ENCODE measurements at regions not wholly inside any gene's neighbourhood (a gene's known extent, or its start where the extent isn't known, plus 50 kb on each side); places are given as distances from the start of the nearest gene placed in this dataset.
"Not testable (repeated sequence)": the region's sequence is repeated elsewhere in the genome, so short reads cannot be mapped to it uniquely, and the experiment has no call there.

DNA sequence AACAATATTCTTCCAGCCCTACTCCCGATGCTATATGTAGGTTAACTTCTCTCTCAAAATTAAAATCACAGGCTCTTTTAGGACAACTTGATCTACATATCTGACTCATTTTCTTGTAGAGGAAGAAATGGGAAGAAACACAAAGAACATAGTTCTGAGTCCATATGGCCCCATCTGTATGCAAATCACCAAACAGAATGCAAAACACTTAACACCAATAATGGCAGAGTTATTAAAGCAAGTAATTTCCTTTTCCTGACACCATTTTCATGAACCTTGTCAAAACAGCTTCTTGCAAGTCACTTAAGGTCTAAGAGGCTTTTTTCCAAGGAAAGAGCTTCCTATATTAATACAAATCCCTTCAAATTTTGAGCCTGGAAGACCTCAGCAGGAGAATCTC, 300.4 kb upstream of the CLEC14A start:
- no peak for DNase-seq

GRCh38 chr14:38554026-38554425, 298.1 kb upstream of the CLEC14A start:
- no peak for DNase-seq

DNA sequence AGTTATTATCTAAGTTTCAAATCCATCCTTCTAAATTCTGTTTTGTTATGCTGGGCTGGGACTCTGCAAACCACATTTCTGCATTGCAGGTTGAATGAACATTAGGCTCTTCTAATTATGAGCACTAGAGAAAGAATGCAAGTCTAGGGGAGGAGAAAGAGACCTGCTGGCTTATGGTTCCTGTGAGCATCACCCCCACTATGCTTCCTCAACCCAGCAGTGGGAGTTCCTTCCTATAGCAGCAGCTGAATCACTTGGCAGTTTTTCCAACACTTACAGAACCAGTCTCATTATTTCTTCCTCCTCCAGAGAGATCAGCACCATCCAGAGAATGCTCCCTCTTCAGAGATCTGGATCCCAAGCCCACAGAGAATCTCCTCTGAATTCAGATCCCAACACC, 297.7 kb upstream of the CLEC14A start:
- DNase-seq, result no peak

GRCh38 chr14:38549564-38549963, 293.7 kb upstream of the CLEC14A start:
- DNase-seq, result no peak

DNA sequence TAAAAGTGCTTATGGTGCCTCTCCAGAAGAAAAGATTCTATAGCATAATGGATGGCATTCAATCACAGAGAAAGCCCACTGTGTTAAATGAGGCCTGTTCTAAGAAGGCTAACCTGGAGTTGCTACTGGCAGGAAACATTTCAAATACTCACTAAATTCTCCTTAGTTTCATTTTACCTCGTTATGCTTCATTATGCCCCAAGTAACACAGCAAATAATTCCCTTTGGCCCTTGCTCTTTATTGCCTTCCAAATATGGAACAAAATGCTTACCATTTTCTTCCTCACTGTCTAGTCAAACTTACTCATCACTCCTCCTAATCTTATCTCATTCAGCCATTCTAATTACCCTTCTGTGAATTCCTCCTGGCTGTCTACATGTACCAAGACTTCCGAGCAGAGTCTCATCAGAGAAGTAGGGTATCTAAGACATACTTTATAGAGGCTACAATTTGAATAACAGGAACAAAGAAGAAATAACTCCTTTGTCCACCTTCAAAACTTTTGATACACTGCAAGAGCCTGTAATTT, 292.1 kb upstream of the CLEC14A start:
- DNase-seq, result no peak

- DNase-seq, result no peak
Measured at GRCh38 chr14:38546932-38547551, 291.1 kb upstream of the CLEC14A start.

DNA sequence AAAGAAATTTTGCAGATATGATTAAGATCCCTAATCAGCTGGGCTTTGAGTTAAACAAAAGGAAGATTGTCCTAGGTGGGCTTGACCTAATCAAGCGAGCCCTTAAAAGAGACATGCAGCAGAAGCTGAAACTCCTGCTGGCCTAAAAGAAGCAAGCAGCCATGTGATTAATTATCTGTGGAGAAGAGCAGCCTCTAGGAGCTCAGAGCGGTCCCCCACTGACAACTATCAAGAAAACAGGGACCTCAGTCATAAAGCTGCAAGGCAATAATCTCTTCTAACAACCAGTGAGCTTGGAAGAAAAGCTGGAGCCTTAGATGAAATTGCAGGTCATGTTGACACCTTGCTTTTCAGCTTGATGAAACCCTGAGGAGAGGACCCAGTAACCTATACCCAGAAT, 288.9 kb upstream of the CLEC14A start:
- no peak for DNase-seq

DNA sequence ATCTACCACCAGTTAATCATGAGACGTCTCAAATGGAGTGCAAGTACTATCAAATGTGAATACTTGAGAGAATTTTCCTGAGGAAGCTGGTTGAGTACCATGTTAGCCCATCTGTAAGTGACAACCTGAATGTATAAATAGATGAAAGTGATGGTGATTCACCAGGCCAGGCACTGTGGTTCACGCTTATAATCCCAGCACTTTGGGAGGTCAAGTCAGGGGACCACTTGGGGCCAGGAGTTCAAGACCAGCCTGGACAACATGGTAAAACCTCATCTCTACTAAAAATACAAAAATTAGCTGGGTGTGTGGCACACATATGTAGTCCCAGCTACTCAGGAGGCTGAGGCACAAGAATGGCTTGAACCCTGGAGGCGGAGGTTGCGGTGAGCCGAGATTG, 288.0 kb upstream of the CLEC14A start:
- not testable (repeated sequence) for DNase-seq

- not testable (repeated sequence) for DNase-seq
Measured at GRCh38 chr14:38538053-38538452, 282.2 kb upstream of the CLEC14A start.

DNA sequence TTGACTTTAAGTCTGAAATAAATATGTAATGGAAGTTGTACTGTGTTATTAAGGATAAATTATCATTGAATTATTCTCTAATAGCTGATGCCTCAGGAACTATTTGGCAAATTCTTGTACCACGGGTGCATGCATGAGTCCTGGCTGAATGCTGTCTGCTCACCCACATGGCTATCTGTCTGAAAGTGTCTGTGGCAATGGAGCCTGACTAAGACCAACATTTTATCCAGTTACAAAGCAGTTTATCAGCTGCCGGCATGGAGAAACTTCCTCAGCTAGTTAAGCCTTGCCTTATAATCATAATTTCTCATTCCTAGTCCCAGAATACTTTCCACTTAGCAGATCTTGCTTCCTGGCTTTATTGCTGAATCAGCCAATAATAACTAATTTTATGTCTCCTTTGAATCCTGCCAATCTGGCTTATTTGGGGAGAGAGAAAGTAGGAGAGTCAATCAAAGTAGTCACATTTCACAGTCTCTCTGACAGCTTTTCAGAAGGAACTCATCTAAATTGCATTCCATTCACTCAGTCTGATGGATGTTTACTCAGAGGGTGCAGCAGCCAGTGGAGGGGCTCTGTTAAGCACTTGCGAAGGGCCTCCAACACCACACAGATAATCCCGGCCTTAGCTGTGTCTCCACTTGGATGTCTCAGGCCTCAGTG, 280.6 kb upstream of the CLEC14A start:
- no peak for DNase-seq

DNA sequence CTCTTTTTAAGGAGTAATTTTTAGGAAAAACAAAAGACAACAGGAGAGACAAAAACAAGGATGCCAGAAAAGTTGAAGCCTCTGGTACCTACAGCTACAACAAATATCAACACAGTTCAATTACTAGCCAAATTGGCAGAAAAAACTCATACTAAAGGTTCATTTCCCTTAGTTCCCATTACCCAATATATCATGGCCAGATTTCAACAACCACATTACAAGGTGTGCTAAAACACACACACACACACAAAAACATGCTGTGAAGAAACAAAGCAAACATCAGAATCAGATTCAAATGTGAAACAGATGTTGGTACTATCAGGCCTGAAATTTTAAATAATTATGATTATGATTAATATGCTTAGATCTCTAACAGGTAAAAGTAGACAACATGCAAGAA, 272.7 kb upstream of the CLEC14A start:
- no peak for DNase-seq

- no peak for DNase-seq
Measured at GRCh38 chr14:38527502-38527878, 271.6 kb upstream of the CLEC14A start.

DNA sequence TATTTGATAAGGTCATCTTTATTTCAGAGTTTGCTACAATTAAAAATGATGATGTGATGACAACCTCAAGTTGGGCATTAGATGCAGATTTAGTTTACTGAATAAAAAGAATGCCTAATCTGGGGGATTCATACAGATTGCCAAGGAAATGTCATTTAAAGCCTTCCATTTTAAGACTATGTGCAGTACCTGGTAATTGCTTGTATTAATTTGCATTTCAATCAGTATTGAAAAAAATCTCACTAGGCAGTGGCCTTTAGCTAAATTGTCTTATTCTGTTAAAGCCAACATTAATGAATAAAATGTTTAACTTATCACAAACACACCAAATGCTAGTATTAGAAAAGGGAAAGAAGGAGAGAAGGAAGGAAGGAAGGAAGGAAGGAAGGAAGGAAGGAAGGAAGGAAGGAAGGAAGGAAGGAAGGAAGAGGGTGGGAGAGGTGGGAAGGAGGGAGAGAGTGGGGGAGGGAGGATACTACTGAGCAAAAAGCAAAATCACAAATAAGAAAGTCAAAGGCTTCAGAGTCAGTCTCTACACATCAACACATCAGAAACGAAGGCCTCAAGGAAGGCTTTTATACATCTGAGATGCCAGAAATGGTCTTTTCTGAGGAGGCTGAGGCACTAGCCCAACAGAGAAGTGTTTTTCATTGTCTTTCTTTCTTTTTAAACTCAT, 271.1 kb upstream of the CLEC14A start:
- no peak for DNase-seq

- no peak for DNase-seq
Measured at GRCh38 chr14:38524636-38525509, 269.0 kb upstream of the CLEC14A start.

GRCh38 chr14:38522724-38523123, 266.8 kb upstream of the CLEC14A start:
- no peak for DNase-seq

DNA sequence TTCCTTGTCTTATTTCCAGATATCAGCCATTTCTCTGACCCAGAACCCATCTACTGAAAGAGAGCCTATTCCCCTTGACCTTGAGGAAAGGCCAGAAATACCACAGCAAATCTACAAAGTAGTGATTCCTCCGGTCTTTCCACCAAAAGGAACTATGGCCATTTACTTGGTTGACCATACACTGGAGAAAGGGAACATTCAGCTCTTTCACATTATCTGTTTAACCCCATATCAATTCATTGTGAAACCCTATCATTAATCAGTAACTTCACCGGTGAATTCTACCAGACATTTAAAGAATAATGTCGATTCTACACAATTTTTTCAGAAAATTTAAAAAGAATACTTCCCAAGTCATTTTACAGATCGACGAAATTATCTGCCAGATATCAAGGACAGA, 265.7 kb upstream of the CLEC14A start:
- DNase-seq, result no peak

DNA sequence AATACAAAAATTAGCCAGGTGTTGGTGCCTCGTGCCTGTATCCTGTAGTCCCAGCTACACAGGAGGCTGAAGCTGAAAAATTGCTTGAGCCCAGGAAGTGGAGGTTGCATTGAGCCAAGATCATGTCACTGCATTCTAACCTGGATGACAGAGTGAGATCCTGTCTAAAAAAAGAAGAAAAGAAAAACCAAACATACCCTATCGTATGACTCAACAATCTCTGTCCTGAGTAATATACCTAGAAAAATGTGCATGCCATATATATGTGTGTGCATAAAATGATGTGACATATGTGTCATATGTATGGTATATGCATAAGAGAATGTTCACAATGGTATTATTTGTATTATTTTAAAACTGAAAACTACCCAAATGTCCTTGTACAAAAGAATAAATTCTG, 261.5 kb upstream of the CLEC14A start:
- DNase-seq, result no peak

- no peak for DNase-seq
Measured at GRCh38 chr14:38512236-38512635, 256.3 kb upstream of the CLEC14A start.

GRCh38 chr14:38507299-38507698, 251.4 kb upstream of the CLEC14A start:
- no peak for DNase-seq

DNA sequence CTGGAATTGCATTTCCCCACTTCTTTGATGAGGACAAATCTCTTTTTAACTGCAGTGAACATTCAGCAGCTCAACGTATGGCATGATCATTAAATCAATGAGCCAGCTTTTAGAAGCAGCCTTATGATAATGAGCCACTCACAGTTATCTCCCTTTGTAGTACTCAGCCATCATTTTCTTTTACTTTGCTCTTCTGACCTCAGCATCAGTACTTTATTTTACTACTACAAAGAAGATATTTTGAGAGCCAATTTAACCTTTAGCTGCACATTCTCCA, 250.0 kb upstream of the CLEC14A start:
- DNase-seq, result no peak

DNA sequence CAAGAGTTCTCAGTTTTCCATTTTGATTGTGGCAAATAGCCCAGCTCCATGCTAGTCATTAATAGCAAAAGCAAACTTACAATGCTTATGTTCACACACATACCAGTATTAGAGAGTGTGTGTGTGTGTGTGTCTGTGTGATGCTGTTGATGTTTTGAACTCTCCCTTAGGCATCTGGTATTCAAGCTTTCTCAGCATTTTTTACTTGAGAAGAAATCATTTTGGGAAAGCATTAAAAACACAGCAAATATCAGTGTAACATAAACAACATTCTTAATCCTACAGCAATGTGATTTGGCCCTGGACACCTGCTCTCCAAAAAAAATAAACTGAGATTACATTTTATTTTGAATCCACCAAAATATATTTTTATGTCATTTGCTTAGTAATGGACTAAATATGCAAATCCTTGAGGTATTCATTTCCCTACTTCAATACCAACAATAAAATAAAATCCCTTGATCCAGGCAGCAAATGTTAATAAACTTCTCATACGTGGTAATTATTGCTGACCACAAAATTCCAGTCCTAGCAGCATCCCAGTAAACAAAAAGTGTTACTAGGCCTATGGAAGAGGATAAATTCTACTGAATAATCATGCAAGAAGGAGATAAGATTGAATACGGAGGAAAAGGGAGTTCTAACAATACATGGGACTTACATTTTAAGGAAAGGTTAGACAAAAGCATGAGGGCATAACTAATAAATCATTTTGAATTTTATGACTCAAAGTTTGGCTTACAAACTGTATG, 249.5 kb upstream of the CLEC14A start:
- no peak for DNase-seq

DNA sequence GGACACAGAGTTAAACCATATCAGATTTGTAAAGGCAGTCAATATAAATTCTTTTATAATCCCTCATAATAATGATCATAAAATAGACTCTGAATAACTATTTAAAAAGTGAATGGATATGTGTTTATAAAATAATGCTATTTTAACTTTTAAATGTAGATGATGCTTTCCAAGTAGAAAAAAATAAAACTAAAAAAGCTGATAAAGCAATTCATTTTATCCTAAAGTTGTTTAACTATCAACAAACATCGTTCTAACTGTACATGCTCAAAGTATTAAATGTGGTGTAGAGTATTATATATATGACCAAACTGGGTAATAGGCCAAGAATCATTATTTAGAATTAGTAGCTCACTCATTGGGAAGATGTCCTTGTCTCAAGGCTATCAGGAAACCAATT, 248.3 kb upstream of the CLEC14A start:
- no peak for DNase-seq

- DNase-seq, result no peak
Measured at GRCh38 chr14:38502239-38502638, 246.3 kb upstream of the CLEC14A start.

Measured in T-helper 9 cell (primary cell).